Heart left ventricle (tissue), 13 donors: ENCODE measurements at regions not wholly inside any gene's neighbourhood (a gene's known extent, or its start where the extent isn't known, plus 50 kb on each side); places are given as distances from the start of the nearest gene placed in this dataset.

ENCODE experiments used
- CTCF ChIP-seq, 12 donors: fragments of 200-600 bp; sonication (generic) in 4 of 12; IDR thresholded peaks; one replicate each; pipeline versions ENCODE4 v1.5.0 to v1.8.0; 2018 to 2022; ENCODE audit warnings: antibody characterized with exemption in 12 of 12, mild to moderate bottlenecking in 5 of 12
- POLR2A ChIP-seq, 2 donors: fragments of 450-650 bp; IDR thresholded peaks; one replicate each; pipeline ENCODE4 v1.6.1; 2017; ENCODE audit warnings: antibody characterized with exemption in 2 of 2, mild to moderate bottlenecking in 2 of 2, moderate library complexity in 2 of 2
- donor health status: ischemic (EF 13 %, LVEDD 7.1; RV severe dilation, severe dysfunction).
- donor health status: DM: no; HTN: yes; CAD: no.
- donor health status: DM: no; HTN: no; CAD: no.
- donor health status: ischemic (EF 25% LVEDD 6.9; RV normal size, moderate dysfunction).
- donor health status: ischemic (EF 25% LVEDD 5.7; RV mildly dilated, moderate dysfunction).
- donor health status: ischemic (EF 35%, LVEDD 5.7; RV mildly dilated, moderate dysfunction).
- donor health status: nonischemic (EF 11% LVEDD 7.7; RV severe dilation, severe dysfunction).
- donor health status: DM: yes; HTN: yes; CAD: no.
- donor health status: PGD.
- donor health status: ischemic (EF 29% LVEDD 5.4; RV normal size, mild dysfunction).
- donor health status: nonischemic (EF 23%, LVEDD 6.1; RV moderate dilation, normal function).

- TF ChIP-seq CTCF (IDR thresholded peaks at IDR 0.05) (no peak), POLR2A (IDR thresholded peaks at IDR 0.05) (no peak)
Measured at GRCh38 chr16:13307851-13308250, 406.5 kb downstream of the SHISA9 start.
